SH-SY5Y (cell line): ENCODE measurements at regions not wholly inside any gene's neighbourhood (a gene's known extent, or its start where the extent isn't known, plus 50 kb on each side); places are given as distances from the start of the nearest gene placed in this dataset.

ENCODE experiments used
- GATA2 ChIP-seq: IDR thresholded peaks from 2 replicates; pipeline ENCODE4 v1.6.1; 2011; ENCODE audit warnings: mild to moderate bottlenecking, low read depth, low read length
- GATA3 ChIP-seq: IDR thresholded peaks from 2 replicates; pipeline ENCODE4 v1.6.1; 2011; ENCODE audit warnings: low read depth, mild to moderate bottlenecking, low read length, moderate library complexity

GRCh38 chr11:116640641-116641402, 132.0 kb downstream of the BUD13 start:
- TF ChIP-seq GATA3 (no peak), GATA2 (no peak)

- TF ChIP-seq GATA3 (no peak), GATA2 (no peak)
Observed at GRCh38 chr11:116638463-116638862, 134.3 kb downstream of the BUD13 start.

GRCh38 chr11:116637766-116638165, 135.0 kb downstream of the BUD13 start:
- TF ChIP-seq GATA2 (no peak), GATA3 (no peak)

GRCh38 chr11:116636341-116636929, 136.4 kb downstream of the BUD13 start:
- TF ChIP-seq GATA3 (no peak), GATA2 (no peak)

GRCh38 chr11:116631201-116631600, 141.6 kb downstream of the BUD13 start:
- TF ChIP-seq GATA2 (no peak), GATA3 (no peak)

- TF ChIP-seq GATA2 (no peak), GATA3 (no peak)
Observed at GRCh38 chr11:116618461-116618860, 154.3 kb downstream of the BUD13 start.

- TF ChIP-seq GATA3 (no peak), GATA2 (no peak)
Observed at GRCh38 chr11:116615211-116615865, 157.4 kb downstream of the BUD13 start.

GRCh38 chr11:116614306-116615210, 158.2 kb downstream of the BUD13 start:
- no peak for TF ChIP-seq GATA2
- TF ChIP-seq GATA3, result no peak

- TF ChIP-seq GATA3, result no peak
- no peak for TF ChIP-seq GATA2
Observed at GRCh38 chr11:116613206-116613875, 159.4 kb downstream of the BUD13 start.

GRCh38 chr11:116611998-116612620, 160.7 kb downstream of the BUD13 start:
- TF ChIP-seq GATA2 (no peak), GATA3 (no peak)

- no peak for TF ChIP-seq GATA3
- no peak for TF ChIP-seq GATA2
Observed at GRCh38 chr11:116610190-116610589, 162.6 kb downstream of the BUD13 start.

- TF ChIP-seq GATA3, result no peak
- no peak for TF ChIP-seq GATA2
Observed at GRCh38 chr11:116607027-116607426, 165.8 kb downstream of the BUD13 start.
